ENCODE measurements at regions not wholly inside any gene's neighbourhood (a gene's known extent, or its start where the extent isn't known, plus 50 kb on each side); places are given as distances from the start of the nearest gene placed in this dataset.

GRCh38 chr6:104575536-104575935, 284.2 kb downstream of the HACE1 start:
- no peak for DNase-seq (ENCODE audit: low read depth in 2 of 2)

GRCh38 chr6:104574135-104574750, 285.5 kb downstream of the HACE1 start:
- DNase-seq (ENCODE audit: low read depth in 2 of 2), result no peak

- no peak for DNase-seq (ENCODE audit: low read depth in 2 of 2)
These were observed 286.4 kb downstream of the HACE1 start for GRCh38 chr6:104573350-104573749.

GRCh38 chr6:104572901-104573300, 286.8 kb downstream of the HACE1 start:
- DNase-seq (ENCODE audit: low read depth in 2 of 2), result no peak

DNA sequence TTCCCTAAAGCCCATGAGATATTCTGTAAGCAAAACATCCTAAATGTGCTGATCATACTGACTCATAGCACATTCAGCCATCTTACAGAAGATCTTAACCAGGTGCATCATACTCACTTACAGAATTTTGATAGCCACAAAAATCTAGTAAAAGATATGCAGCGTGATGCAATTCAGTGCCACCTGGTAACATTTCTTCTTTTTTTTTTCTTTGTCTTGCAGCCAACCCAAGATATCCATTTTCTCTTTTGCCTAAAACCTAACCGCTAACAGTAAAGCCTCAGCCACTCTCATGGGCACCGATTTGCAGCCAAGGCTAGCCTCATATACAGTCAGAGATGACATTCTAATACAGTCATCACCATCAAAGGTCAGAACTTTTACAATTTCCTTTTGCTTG, 293.3 kb downstream of the HACE1 start:
- DNase-seq (ENCODE audit: low read depth in 2 of 2), result no peak

GRCh38 chr6:104563306-104563705, 296.4 kb downstream of the HACE1 start:
- no peak for DNase-seq (ENCODE audit: low read depth in 2 of 2)

DNA sequence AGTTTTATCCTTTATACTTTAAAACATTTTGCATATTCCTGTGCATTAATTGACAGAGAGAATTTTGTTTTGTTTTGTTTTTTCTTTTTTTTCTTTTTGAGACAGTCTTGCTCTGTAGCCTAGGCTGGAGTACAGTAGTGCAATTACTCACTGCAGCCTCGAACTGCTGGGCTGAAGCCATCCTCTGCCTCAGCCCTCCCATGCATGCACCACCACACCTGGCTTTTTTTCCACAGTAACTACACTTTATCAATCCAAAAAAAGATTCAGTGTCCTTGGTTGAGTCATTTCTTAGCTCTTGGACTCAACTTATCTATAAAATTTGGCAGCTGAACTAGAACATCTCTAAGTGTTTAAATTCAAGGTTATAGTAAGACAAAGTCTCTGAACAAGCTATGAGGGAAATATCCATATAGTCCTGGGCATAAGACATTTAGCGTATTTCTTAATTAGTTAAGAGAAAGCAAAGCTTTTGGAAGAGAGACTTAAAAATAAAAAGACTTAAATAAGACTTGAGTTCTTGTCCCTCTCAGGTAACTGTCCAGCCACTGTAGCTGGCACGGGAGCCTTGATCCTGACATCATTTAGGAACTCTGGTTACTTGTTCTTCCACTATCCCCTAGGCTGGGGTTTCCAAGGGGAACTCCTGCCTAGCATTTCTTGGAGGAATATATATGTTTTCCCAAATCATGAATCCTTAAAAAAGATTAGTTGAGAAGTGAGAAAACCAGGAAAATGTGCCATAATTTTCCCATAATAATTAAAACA, 300.1 kb downstream of the HACE1 start:
- no peak for DNase-seq (ENCODE audit: low read depth in 2 of 2)

DNA sequence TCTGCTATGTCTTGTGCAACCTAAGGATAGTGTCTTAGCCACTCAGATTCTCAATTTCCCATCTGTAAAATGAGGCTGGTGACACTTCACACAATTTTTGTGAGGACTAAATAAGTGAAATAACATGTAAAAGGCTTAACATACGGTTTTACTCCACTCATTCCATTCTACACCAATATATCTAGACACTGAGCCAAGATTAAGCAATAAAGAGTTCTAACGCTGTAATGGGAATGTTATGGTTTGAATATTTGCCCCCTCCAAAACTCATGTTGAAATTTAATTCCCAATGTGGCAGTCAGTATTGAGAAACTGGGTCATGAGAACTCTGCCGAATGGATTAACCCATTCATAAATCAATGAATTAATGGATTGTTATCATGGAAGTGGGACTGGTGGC, 301.0 kb downstream of the HACE1 start:
- no peak for DNase-seq (ENCODE audit: low read depth in 2 of 2)

GRCh38 chr6:104548297-104548696, 311.4 kb downstream of the HACE1 start:
- no peak for DNase-seq (ENCODE audit: low read depth in 2 of 2)

- no peak for DNase-seq (ENCODE audit: low read depth in 2 of 2)
These were observed 318.3 kb downstream of the HACE1 start for GRCh38 chr6:104541411-104541810.

DNA sequence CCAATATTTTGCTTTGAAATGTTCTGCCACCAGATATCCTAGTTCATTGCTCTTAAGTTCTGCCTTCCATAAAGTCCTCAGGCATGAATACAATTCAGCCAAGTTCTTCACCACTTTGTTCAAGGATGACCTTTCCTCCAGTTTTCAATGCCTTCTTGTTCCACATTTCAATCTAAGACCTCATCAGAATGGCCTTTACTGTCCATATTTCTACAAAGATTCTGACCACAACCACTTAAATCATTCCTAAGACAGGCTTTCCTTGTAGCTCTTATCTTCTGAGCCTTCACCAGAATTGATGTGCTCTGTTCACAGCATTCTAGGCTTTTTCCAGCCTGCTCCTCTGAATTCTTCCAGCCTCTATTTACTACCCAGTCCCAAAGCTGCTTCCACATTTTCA, 319.0 kb downstream of the HACE1 start:
- no peak for DNase-seq (ENCODE audit: low read depth in 2 of 2)

GRCh38 chr6:104539173-104539572, 320.5 kb downstream of the HACE1 start:
- no peak for DNase-seq (ENCODE audit: low read depth in 2 of 2)

DNA sequence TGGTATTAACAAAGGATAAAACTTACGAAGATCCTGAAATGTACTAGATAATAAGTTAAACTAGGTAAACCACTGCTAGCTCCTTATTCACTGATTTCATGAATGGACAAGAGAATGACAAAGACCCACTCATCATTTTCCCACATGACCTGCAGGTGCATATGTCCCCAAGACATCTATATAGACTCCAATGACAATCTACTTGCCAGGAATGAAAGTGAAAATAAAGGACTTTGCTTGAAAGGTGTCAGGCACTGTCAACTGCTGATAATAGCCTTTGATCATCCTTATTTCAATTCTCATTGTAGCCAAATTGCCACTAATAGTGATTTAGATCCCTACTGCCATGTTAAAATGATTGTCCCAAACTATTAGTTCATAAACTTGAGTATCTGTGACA, 321.8 kb downstream of the HACE1 start:
- DNase-seq (ENCODE audit: low read depth in 2 of 2), result no peak

DNA sequence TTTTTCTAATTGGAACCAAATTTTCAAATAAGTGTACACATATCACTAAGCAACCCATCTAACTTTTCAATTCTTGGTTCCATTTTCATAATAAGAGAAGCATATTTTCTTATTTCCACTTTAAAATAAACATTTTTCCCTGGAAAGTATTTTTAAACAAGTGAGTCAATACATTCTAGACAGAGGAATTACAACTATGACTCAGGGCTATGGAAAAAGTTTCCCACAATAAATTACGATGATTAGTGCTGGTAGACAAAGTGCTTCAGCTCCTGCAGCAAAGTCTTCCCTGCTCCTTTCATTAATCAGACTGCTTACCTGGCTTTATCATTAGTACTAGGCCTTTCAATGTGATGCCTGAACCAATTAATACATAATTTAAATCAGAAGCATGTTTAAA, 322.5 kb downstream of the HACE1 start:
- no peak for DNase-seq (ENCODE audit: low read depth in 2 of 2)

- DNase-seq (ENCODE audit: low read depth in 2 of 2), result no peak
These were observed 327.3 kb downstream of the HACE1 start for GRCh38 chr6:104532462-104532861.

DNA sequence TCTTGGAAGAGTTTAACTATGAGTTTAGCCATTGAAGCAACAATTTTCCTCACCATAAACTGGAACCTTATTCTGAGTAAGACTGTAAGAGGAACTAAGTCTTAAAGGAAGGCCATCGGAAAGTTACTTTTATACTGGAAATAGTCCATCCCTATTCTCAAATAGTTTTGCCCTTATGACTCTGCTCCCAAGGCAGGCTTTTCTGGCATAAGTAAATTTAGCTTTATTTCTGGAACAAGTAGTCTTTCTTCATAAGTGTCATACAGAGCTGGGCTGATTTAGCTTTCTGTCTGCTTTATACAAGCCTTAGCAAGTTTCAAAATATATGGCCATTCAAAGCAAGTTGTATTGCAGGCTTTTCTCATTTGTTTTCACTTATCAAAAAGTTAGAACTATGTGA, 328.1 kb downstream of the HACE1 start:
- no peak for DNase-seq (ENCODE audit: low read depth in 2 of 2)

GRCh38 chr6:104527761-104528415, 331.8 kb downstream of the HACE1 start:
- no peak for DNase-seq (ENCODE audit: low read depth in 2 of 2)

DNA sequence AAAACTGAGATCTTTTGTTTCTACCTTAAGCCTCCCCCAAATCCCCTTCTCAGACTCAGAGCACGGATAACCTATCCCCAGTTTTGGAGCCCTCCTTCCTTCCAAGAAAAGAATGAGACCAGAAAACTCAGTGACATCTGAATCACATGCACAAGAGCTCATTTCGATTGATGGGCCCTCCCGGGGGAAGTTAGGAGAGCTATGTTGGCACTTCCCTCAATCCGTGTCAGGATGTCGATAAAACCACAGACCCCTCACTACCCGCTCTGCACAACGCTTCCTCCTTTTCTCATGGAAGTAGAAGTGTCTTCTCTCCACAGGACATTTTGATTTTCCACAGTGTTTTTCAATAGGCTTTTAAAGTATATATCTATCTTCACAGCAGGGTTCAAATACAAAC, 332.4 kb downstream of the HACE1 start:
- DNase-seq (ENCODE audit: low read depth in 2 of 2), result no peak

- DNase-seq (ENCODE audit: low read depth in 2 of 2), result no peak
These were observed 333.3 kb downstream of the HACE1 start for GRCh38 chr6:104526376-104526775.

DNA sequence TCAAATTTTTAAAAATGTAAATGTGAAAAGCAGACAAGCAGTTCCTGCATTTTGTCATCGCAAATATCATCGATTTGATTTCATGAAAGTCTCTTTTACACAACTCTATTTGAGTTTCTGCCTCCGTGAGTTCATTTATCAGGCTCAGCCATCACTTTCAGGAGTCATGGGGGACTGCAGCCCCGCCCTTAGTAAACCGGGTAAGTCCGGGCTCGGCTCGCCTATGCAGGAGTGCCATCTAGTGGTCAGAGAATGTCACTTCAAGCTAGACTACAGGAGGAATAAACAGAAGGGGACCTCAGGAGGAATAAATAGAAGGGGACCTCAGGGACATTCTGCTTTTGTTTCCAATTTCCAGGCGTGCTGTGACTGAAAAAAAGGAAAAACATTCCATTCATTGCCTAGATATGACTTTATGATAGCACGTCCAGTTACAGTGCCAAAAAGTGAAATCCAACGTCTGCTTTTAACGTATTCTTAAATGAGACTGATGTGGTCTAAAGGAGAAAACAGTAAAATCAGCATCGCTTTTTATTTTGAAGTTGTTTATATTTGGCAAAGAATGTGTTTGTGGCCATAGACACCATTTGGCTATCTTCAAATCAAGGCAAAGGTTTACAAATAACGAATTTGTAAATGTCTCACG, 333.9 kb downstream of the HACE1 start:
- DNase-seq (ENCODE audit: low read depth in 2 of 2), result peak; percentile 34 to 59

DNA sequence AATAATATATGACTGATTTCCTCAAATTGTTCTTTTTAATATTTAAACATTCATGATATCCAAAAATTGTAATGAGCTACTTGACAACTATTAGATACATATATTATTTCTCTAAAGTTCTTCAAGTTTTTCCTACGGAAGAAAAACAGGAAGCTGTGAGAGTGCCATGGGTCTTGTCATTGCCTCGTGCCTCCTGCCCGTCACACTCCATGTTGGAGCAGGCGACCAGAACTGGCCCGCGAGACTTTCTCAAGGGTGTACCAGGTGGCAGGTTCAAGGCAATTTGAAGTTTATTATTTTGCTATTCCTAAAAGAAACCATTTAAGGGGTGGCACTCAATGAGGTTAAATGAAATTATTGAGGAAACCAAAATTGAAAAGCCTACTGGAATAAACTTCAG, 337.2 kb downstream of the HACE1 start:
- DNase-seq (ENCODE audit: low read depth in 2 of 2), result no peak

DNA sequence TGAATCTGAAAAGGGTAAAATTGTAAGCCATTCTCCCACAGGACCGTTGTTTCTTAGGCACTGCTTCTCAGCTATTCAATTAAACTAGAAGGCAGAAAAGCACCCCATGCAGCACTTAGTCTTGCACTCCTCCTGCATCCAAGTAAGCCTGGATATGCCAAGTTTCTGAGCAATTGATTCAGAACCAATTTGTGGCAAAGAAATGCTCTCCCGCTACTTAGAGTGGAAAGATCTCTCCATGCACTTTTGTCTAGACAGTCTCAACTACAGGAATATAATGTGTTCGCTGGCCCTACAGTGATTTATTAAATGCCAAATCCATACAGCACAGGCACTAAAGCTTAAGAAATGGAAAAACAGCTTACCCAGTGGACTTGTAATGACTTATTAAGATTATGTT, 338.5 kb downstream of the HACE1 start:
- no peak for DNase-seq (ENCODE audit: low read depth in 2 of 2)

GRCh38 chr6:104519566-104519965, 340.2 kb downstream of the HACE1 start:
- no peak for DNase-seq (ENCODE audit: low read depth in 2 of 2)

Measured in activated CD4-positive, alpha-beta T cell treated with anti-CD3 and anti-CD28 coated beads for 24 hours (primary cell).